GM10266 (cell line): ENCODE measurements at regions not wholly inside any gene's neighbourhood (a gene's known extent, or its start where the extent isn't known, plus 50 kb on each side); places are given as distances from the start of the nearest gene placed in this dataset.
A peak's percentile ranks its signal among the peaks of the same experiment; 100 is the strongest.

ENCODE experiments used
- DNase-seq: peaks from one replicate; pipeline ENCODE4 v3.0.0; 2012; ENCODE audit errors: extremely low spot score
- CTCF ChIP-seq: IDR thresholded peaks from 2 replicates; pipeline ENCODE4 v1.5.1; 2012; ENCODE audit warnings: mild to moderate bottlenecking, low read depth; ENCODE audit not compliant: control insufficient read depth, insufficient read depth; ENCODE audit errors: missing control alignments

GRCh38 chr21:41620541-41620940 is 112.6 kb upstream of the TMPRSS2 start:
- TF ChIP-seq CTCF = no peak
- DNase-seq = no peak

GRCh38 chr21:41616031-41616591 is 108.2 kb upstream of the TMPRSS2 start:
- no peak for DNase-seq
- no peak for TF ChIP-seq CTCF

- DNase-seq = no peak
- TF ChIP-seq CTCF = no peak
Observed at GRCh38 chr21:41615613-41616012, 107.7 kb upstream of the TMPRSS2 start.

GRCh38 chr21:41614511-41614910 is 106.6 kb upstream of the TMPRSS2 start:
- no peak for DNase-seq
- TF ChIP-seq CTCF = no peak

GRCh38 chr21:41613533-41613909 is 105.6 kb upstream of the TMPRSS2 start:
- TF ChIP-seq CTCF = no peak
- no peak for DNase-seq

- peak; percentile 56 for TF ChIP-seq CTCF
- peak; percentile 42 for DNase-seq
Observed at GRCh38 chr21:41612674-41613532, 104.9 kb upstream of the TMPRSS2 start.

GRCh38 chr21:41611966-41612606 is 104.1 kb upstream of the TMPRSS2 start:
- peak; percentile 31 for TF ChIP-seq CTCF
- DNase-seq = peak; percentile 35
